ENCODE measurements at regions not wholly inside any gene's neighbourhood (a gene's known extent, or its start where the extent isn't known, plus 50 kb on each side); places are given as distances from the start of the nearest gene placed in this dataset.

- peaks cover 20% of the 10 kb centered on the region for H3K27me3 Mint-ChIP-seq
- peaks cover 2% of the 10 kb centered on the region for H3K36me3 Mint-ChIP-seq (ENCODE audit: insufficient read depth)
- no peaks in the 10 kb centered on the region for H3K4me1 Mint-ChIP-seq
- no peak for DNase-seq (ENCODE audit: low spot score in 2 of 2)
- no peak overlapping the region for H3K27ac Mint-ChIP-seq (ENCODE audit: low read depth)
- ATAC-seq (replicated peaks; ENCODE audit: extremely low read depth, poor library complexity, severe bottlenecking), result no peak
- H3K4me3 Mint-ChIP-seq, result no peak overlapping the region
- peaks cover 5% of the 10 kb centered on the region for H3K9me3 Mint-ChIP-seq
Measured at GRCh38 chr2:133766164-133766832, 198.0 kb upstream of the NCKAP5 start.

GRCh38 chr2:133768256-133768655 is 200.0 kb upstream of the NCKAP5 start:
- Mint-ChIP-seq H3K27me3 (peaks cover 16% of the 10 kb centered on the region), H3K36me3 (ENCODE audit: insufficient read depth) (peaks cover 2% of the 10 kb centered on the region), H3K4me1 (no peaks in the 10 kb centered on the region), H3K27ac (ENCODE audit: low read depth) (no peak overlapping the region), H3K4me3 (no peak overlapping the region), H3K9me3 (peaks cover 5% of the 10 kb centered on the region)
- no peak for ATAC-seq (replicated peaks; ENCODE audit: extremely low read depth, poor library complexity, severe bottlenecking)
- no peak for DNase-seq (ENCODE audit: low spot score in 2 of 2)

DNA sequence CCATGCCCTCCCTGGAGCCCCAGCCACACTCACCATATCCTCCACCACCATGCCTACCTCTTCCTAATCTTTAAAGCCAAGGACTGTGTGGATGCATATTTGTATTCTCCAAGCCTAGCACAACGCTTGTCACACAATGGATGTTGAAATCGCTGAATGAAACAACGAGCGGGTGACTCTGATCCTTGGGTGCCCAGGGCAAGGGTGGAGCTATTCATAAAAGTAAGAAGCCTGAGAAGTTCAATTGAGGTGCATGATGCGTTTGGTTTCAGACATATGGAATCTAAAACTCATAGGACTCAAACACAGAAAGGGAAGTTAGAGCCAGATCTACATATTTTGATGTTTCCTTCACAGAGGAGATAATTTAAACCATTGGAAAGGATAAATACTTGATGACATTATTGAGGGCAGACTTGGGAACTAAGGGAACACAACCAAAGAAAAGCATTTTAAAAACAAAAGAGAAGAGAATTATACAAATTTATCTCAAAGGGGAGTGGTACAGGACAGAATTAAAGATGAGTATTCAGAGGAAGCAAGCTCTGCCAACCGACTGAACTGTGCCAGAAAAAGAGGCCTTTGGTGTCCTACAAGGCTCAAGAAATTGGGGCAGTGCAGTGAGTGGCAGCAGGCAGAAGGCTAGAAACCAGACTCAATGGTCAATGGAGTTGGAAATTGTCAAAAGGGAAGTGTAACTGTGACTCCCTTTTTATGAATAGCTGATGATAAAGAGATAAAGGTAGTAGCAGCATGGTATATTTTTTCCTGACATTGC is 200.6 kb upstream of the NCKAP5 start:
- Mint-ChIP-seq H3K27ac (ENCODE audit: low read depth) (no peak overlapping the region), H3K27me3 (peaks cover 10% of the 10 kb centered on the region), H3K4me3 (no peak overlapping the region), H3K36me3 (ENCODE audit: insufficient read depth) (peaks cover 2% of the 10 kb centered on the region), H3K4me1 (no peaks in the 10 kb centered on the region), H3K9me3 (peaks cover 5% of the 10 kb centered on the region)
- no peak for ATAC-seq (replicated peaks; ENCODE audit: extremely low read depth, poor library complexity, severe bottlenecking)
- no peak for DNase-seq (ENCODE audit: low spot score in 2 of 2)

DNA sequence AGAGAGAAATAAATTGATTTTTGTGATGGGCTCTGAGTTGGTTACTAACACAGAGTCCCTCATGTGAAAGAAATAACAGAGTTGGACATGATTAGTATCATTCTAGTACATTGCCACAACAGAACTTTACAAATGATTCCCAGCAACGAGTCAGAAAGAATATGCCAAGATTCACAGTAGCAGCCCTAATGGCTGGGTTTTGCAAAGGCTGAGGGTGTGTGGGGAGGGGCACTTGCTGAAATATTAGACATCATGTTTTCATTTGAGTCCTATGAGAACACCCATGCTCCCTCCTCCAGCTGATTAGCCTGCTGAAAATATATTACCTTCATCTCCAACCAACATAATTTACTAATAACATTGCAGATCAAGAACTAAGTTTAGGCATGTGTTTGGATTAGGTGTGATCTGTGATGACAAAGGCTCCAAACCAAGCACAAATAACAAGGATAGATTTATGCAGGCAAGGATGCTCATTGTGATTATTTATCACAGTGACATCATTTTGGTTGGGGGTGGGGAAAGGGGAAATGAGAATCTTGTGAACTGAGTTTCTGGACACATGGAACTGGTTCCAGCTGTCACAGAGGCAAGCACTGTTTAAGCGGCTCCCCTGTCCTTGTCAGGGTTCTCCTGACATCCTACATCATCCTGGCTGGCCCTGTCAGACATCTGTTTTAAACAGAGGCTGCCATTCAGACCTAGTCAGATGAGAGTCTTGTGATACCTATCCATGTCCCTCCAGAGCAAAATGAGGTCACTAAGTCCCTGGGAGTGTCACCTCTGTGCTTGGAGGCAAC is 205.8 kb upstream of the NCKAP5 start:
- no peak for DNase-seq (ENCODE audit: low spot score in 2 of 2)
- no peaks in the 10 kb centered on the region for H3K36me3 Mint-ChIP-seq (ENCODE audit: insufficient read depth)
- no peaks in the 10 kb centered on the region for H3K4me1 Mint-ChIP-seq
- H3K4me3 Mint-ChIP-seq, result no peak overlapping the region
- no peak for ATAC-seq (replicated peaks; ENCODE audit: extremely low read depth, poor library complexity, severe bottlenecking)
- no peak overlapping the region for H3K27ac Mint-ChIP-seq (ENCODE audit: low read depth)
- H3K9me3 Mint-ChIP-seq, result no peaks in the 10 kb centered on the region
- no peaks in the 10 kb centered on the region for H3K27me3 Mint-ChIP-seq

DNA sequence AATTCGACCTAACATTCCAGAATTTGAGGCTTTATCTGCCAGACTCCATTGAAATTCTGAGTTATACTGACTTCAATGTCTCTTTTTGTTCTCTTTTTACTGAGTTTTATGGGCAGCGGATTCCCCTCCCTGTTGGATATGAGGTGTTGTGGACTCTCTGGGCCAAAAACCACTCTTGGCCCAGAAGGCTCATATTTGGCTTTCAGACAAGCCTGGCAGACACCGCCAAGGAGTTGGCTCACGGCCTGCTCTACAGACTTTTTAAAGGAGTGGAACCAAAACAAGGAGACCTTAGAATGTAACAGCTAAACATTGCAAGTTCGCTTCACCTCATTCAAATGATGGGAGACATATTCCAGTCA is 206.4 kb upstream of the NCKAP5 start:
- Mint-ChIP-seq H3K4me1 (no peaks in the 10 kb centered on the region), H3K27me3 (no peaks in the 10 kb centered on the region), H3K27ac (ENCODE audit: low read depth) (no peak overlapping the region), H3K36me3 (ENCODE audit: insufficient read depth) (no peaks in the 10 kb centered on the region), H3K9me3 (no peaks in the 10 kb centered on the region), H3K4me3 (no peak overlapping the region)
- DNase-seq (ENCODE audit: low spot score in 2 of 2) (no peak), ATAC-seq (replicated peaks; ENCODE audit: extremely low read depth, poor library complexity, severe bottlenecking) (no peak)

DNA sequence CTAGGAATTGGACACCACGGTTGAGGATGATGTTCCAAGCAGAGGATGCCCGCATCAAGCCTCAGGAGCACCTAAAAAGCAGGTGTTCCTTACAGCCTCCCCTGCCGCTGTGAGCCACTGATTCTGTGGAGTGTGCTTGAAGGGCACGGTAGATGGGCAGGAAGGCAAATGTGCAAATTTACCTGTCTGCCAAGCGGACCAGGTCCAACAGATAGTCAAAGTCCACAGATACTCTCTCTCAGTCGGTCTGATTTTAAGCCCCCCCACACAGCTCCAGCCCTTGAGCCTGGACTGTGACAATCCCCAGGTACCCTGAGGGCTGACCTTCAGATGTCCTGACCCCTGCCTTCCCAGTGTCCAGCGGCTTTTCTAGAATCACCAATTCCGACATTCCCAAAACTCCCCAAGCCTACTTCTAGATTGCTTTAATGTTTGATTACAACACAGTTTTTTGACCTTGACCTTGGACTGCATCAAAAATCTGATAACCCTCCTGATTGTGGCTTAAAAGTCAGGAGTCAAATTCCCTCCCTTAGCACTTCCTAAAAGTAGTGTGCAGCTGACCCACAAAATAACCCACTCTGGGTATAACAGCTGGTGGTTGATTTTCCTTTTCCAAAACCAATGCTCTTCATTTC is 208.8 kb upstream of the NCKAP5 start:
- no peak for DNase-seq (ENCODE audit: low spot score in 2 of 2)
- Mint-ChIP-seq H3K27me3 (no peaks in the 10 kb centered on the region), H3K4me1 (no peaks in the 10 kb centered on the region), H3K4me3 (no peak overlapping the region), H3K36me3 (ENCODE audit: insufficient read depth) (no peaks in the 10 kb centered on the region), H3K27ac (ENCODE audit: low read depth) (no peak overlapping the region), H3K9me3 (no peaks in the 10 kb centered on the region)
- no peak for ATAC-seq (replicated peaks; ENCODE audit: extremely low read depth, poor library complexity, severe bottlenecking)

DNA sequence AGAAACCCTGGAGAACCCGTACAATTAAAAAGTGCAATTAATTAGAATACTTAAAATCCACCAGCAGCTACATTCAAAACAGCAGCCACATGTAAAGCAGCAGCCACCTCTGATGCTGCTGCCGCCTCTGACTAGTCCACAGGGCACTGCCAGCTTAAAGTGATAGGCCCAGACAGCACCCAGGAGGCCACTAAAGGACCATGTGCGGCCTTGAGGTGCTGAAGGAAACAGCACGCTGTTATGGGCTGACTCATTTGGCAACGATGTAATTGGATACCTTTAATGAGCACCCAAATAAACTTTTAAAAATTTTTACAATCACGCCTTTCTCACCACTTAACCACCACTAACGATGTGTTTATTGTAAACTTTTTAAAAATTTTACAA is 209.3 kb upstream of the NCKAP5 start:
- no peaks in the 10 kb centered on the region for H3K27me3 Mint-ChIP-seq
- no peaks in the 10 kb centered on the region for H3K4me1 Mint-ChIP-seq
- DNase-seq (ENCODE audit: low spot score in 2 of 2) (no peak), ATAC-seq (replicated peaks; ENCODE audit: extremely low read depth, poor library complexity, severe bottlenecking) (no peak)
- H3K36me3 Mint-ChIP-seq (ENCODE audit: insufficient read depth), result no peaks in the 10 kb centered on the region
- H3K27ac Mint-ChIP-seq (ENCODE audit: low read depth), result no peak overlapping the region
- no peak overlapping the region for H3K4me3 Mint-ChIP-seq
- no peaks in the 10 kb centered on the region for H3K9me3 Mint-ChIP-seq

- no peaks in the 10 kb centered on the region for H3K4me1 Mint-ChIP-seq
- no peak for ATAC-seq (replicated peaks; ENCODE audit: extremely low read depth, poor library complexity, severe bottlenecking)
- DNase-seq (ENCODE audit: low spot score in 2 of 2), result no peak
Measured at GRCh38 chr2:133780099-133780996, 212.1 kb upstream of the NCKAP5 start.

DNA sequence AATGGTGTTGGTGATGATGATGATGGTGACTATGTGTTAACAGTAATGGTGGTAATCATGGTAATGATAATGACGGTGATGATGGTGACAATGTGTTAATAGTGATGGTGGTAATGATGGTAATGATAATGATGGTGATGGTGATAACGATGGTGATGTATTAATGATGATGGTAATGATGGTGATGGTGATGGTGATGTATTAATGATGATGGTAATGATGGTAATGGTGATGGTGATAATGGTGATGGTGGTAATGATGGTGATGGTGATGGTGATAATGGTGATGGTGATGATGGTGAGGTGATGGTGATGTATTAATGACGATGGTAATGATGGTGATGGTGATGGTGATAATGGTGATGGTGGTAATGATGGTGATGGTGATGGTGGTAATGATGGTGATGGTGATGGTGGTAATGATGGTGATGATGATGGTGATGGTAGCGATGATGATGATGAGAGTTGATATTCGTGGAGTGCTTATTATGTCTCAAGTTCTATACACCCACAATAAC is 212.8 kb upstream of the NCKAP5 start:
- Mint-ChIP-seq H3K9me3 (no peaks in the 10 kb centered on the region), H3K4me1 (no peaks in the 10 kb centered on the region), H3K27me3 (no peaks in the 10 kb centered on the region), H3K27ac (ENCODE audit: low read depth) (no peak overlapping the region), H3K4me3 (no peak overlapping the region), H3K36me3 (ENCODE audit: insufficient read depth) (no peaks in the 10 kb centered on the region)
- ATAC-seq (replicated peaks; ENCODE audit: extremely low read depth, poor library complexity, severe bottlenecking) (no peak), DNase-seq (ENCODE audit: low spot score in 2 of 2) (no peak)

More at GRCh38 chr2:133780099-133780996, 212.1 kb upstream of the NCKAP5 start:
- Mint-ChIP-seq H3K27ac (ENCODE audit: low read depth) (no peak overlapping the region), H3K36me3 (ENCODE audit: insufficient read depth) (no peaks in the 10 kb centered on the region), H3K27me3 (no peaks in the 10 kb centered on the region), H3K4me3 (no peak overlapping the region), H3K9me3 (no peaks in the 10 kb centered on the region)

DNA sequence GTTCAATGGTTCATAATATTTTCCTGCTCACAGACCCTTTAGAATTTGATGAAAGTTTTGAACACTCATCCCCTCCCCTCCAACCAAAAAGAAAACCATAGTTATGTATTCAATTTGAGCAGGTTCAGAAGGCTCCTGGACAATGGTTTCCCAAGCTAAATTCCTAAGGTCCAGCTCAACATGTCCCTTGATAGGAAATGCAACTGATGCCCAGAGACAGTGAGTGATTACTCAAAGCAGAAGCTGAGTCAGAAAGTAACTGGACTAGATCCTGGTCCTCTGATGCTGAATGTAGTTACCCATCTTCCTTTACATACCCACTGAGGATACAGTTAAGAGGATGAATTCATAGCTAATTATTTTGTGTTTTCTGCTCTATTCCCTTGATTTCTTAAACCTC is 218.9 kb upstream of the NCKAP5 start:
- Mint-ChIP-seq H3K27me3 (peaks cover 27% of the 10 kb centered on the region), H3K4me3 (no peak overlapping the region), H3K27ac (ENCODE audit: low read depth) (no peak overlapping the region), H3K4me1 (no peaks in the 10 kb centered on the region), H3K36me3 (ENCODE audit: insufficient read depth) (no peaks in the 10 kb centered on the region), H3K9me3 (no peaks in the 10 kb centered on the region)
- DNase-seq (ENCODE audit: low spot score in 2 of 2) (no peak), ATAC-seq (replicated peaks; ENCODE audit: extremely low read depth, poor library complexity, severe bottlenecking) (no peak)

GRCh38 chr2:133787651-133788050 is 219.4 kb upstream of the NCKAP5 start:
- Mint-ChIP-seq H3K4me1 (no peaks in the 10 kb centered on the region), H3K4me3 (no peak overlapping the region), H3K27me3 (peaks cover 27% of the 10 kb centered on the region), H3K9me3 (no peaks in the 10 kb centered on the region), H3K36me3 (ENCODE audit: insufficient read depth) (no peaks in the 10 kb centered on the region), H3K27ac (ENCODE audit: low read depth) (no peak overlapping the region)
- ATAC-seq (replicated peaks; ENCODE audit: extremely low read depth, poor library complexity, severe bottlenecking), result no peak
- no peak for DNase-seq (ENCODE audit: low spot score in 2 of 2)

DNA sequence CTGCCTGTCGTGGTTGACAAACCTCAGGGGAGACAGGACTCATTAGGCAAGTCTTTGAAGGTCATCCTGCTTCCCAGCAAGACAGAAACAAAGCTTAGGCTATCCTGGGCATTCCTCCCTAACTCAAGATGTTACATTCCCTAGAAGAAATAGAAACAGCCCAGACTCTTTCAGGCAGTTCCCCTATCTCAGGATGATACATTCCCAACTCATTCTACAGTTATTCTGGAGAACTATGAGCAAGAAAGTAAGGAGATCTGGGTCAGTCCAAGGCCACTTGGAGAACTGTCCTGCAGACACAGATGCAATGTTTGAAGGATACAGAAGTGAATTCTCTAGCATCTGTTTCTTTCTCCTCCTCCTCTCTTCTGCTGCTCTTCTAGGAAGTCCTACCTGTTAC is 220.1 kb upstream of the NCKAP5 start:
- Mint-ChIP-seq H3K4me3 (no peak overlapping the region), H3K4me1 (no peaks in the 10 kb centered on the region), H3K9me3 (no peaks in the 10 kb centered on the region), H3K36me3 (ENCODE audit: insufficient read depth) (no peaks in the 10 kb centered on the region), H3K27ac (ENCODE audit: low read depth) (no peak overlapping the region), H3K27me3 (peaks cover 27% of the 10 kb centered on the region)
- DNase-seq (ENCODE audit: low spot score in 2 of 2) (no peak), ATAC-seq (replicated peaks; ENCODE audit: extremely low read depth, poor library complexity, severe bottlenecking) (no peak)

Measured in central memory CD8-positive, alpha-beta T cell (primary cell).